SK-N-SH (cell line): ENCODE measurements at regions not wholly inside any gene's neighbourhood (a gene's known extent, or its start where the extent isn't known, plus 50 kb on each side); places are given as distances from the start of the nearest gene placed in this dataset.

ENCODE experiments used
- ELF1 ChIP-seq: IDR thresholded peaks from 2 replicates; pipeline ENCODE4 v1.4.0; 2012
- EP300 ChIP-seq, 2 experiments: IDR thresholded peaks; 2 replicates each; pipeline versions ENCODE4 v1.4.0 to v1.6.1; 2012; ENCODE audit warnings: borderline replicate concordance in 1 of 2, low read depth in 1 of 2, low read length in 1 of 2
- GATA2 ChIP-seq: sonication (generic); formaldehyde crosslinking; IDR thresholded peaks from 2 replicates; pipeline ENCODE4 v1.5.0; 2020; ENCODE audit warnings: mild to moderate bottlenecking, missing genetic modification reagents
- MEF2A ChIP-seq: IDR thresholded peaks from 2 replicates; pipeline ENCODE4 v1.4.0; 2012; ENCODE audit warnings: low read depth, borderline replicate concordance
- POLR2AphosphoS5 ChIP-seq: IDR thresholded peaks from 2 replicates; pipeline ENCODE4 v1.6.1; 2012; ENCODE audit warnings: low read depth, low read length
- TEAD4 ChIP-seq: IDR thresholded peaks from 2 replicates; pipeline ENCODE4 v1.4.0; 2012; ENCODE audit warnings: mild to moderate bottlenecking, borderline replicate concordance; ENCODE audit not compliant: insufficient read depth
- TF ChIP-seq, protein P1 (sequence below): fragments of 200-600 bp; sonication (generic); IDR thresholded peaks from 2 replicates; pipeline ENCODE4 v1.6.1; 2017; ENCODE audit warnings: antibody characterized with exemption, mild to moderate bottlenecking, moderate library complexity

GRCh38 chr4:173698557-173699262 lies 168.7 kb upstream of the HAND2 start:
- TF ChIP-seq POLR2AphosphoS5 (no peak), MEF2A (no peak), EP300 (IDR thresholded peaks at IDR 0.05; ENCODE audit: borderline replicate concordance in 1 of 2, low read depth in 1 of 2, low read length in 1 of 2) (no peak), TEAD4 (no peak), ELF1 (no peak), GATA2 (CRISPR knock-in tag) (no peak)
- TF ChIP-seq, protein P1, sequence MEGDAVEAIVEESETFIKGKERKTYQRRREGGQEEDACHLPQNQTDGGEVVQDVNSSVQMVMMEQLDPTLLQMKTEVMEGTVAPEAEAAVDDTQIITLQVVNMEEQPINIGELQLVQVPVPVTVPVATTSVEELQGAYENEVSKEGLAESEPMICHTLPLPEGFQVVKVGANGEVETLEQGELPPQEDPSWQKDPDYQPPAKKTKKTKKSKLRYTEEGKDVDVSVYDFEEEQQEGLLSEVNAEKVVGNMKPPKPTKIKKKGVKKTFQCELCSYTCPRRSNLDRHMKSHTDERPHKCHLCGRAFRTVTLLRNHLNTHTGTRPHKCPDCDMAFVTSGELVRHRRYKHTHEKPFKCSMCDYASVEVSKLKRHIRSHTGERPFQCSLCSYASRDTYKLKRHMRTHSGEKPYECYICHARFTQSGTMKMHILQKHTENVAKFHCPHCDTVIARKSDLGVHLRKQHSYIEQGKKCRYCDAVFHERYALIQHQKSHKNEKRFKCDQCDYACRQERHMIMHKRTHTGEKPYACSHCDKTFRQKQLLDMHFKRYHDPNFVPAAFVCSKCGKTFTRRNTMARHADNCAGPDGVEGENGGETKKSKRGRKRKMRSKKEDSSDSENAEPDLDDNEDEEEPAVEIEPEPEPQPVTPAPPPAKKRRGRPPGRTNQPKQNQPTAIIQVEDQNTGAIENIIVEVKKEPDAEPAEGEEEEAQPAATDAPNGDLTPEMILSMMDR: no peak
